Stimulated activated naive B cell treated with anti-CD40 and anti-IgM and Interleukin-4, amounts not matched to agents 10 μg/mL and 1 μg/mL and 100 μg/mL, for 72 hours (primary cell): ENCODE measurements at regions not wholly inside any gene's neighbourhood (a gene's known extent, or its start where the extent isn't known, plus 50 kb on each side); places are given as distances from the start of the nearest gene placed in this dataset.

Experiments used
- ATAC-seq, 2 donors: fragments of 150-1000 bp; cut with Tn5 transposase; replicated peaks; 2 replicates each; pipeline ENCODE4 v1.10.0; 2021; ENCODE audit warnings: moderate library complexity in 1 of 2
- DNase-seq: peaks from one replicate; pipeline ENCODE4 v3.0.0; 2021
- H3K27ac Mint-ChIP-seq: one replicate; pipeline ENCODE4 v1.8.0; 2022; ENCODE audit warnings: mild to moderate bottlenecking, mixed read lengths
- H3K27me3 Mint-ChIP-seq, 2 donors: one replicate each; pipeline ENCODE4 v1.8.0; 2022; ENCODE audit warnings: mixed read lengths in 2 of 2
- H3K36me3 Mint-ChIP-seq, 2 donors: one replicate each; pipeline ENCODE4 v1.8.0; 2022; ENCODE audit warnings: mixed read lengths in 2 of 2, mild to moderate bottlenecking in 1 of 2
- H3K4me1 Mint-ChIP-seq, 2 donors: one replicate each; pipeline ENCODE4 v1.8.0; 2022; ENCODE audit warnings: mixed read lengths in 2 of 2, mild to moderate bottlenecking in 1 of 2
- H3K4me3 Mint-ChIP-seq, 2 donors: one replicate each; pipeline ENCODE4 v1.8.0; 2022; ENCODE audit warnings: mild to moderate bottlenecking in 2 of 2, mixed read lengths in 2 of 2, moderate library complexity in 1 of 2
- H3K9me3 Mint-ChIP-seq, 2 donors: one replicate each; pipeline ENCODE4 v1.8.0; 2022; ENCODE audit warnings: mixed read lengths in 2 of 2, mild to moderate bottlenecking in 1 of 2

DNA sequence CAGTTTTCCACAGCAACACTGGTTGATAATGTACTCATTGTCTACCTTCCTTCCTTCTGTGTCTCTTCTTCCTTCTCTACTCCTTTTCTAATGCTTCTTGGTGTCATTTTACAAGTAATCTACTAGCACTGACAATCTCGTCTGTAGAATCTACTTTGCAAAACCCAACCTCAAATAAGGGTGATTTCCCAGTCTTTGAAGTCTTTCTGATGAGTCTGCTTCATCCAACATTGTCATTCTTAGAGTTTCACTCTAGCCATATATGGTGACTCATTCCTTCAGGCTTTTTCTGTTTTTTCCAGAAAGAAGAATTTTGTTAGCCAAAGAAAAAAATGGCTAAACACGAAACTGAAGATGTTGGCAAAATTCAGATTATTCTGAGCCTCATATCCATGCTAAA, 288.7 kb downstream of the MBD2 start:
- DNase-seq = no peak
- no peaks in the 10 kb centered on the region for H3K4me1 Mint-ChIP-seq

DNA sequence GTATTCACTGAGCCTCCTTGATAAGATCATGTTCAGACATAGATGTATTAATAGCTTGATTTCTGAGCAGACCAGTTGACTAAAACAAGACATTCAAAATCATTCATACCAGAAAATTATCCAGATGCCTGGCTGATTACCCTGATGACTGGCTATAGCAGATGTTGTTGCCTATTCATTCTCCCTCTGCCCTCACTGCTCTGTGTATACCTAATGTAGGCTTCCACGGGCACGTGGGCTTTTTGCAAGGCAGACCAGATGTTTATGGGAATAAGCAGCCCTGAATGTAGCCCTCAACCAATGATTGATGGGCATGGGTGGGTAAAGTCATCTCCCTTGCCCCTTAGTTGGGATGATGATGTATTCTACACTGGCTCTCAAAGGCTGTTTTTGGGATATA, 289.1 kb downstream of the MBD2 start:
- Mint-ChIP-seq H3K36me3 (no peaks in the 10 kb centered on the region), H3K27ac (no peak overlapping the region), H3K4me3 (no peak overlapping the region), H3K9me3 (peaks cover 0 to 2% of the 10 kb centered on the region in 2 donors), H3K4me1 (no peaks in the 10 kb centered on the region), H3K27me3 (no peaks in the 10 kb centered on the region)
- ATAC-seq (no peak), DNase-seq (no peak)

More for the DNA sequence above, 288.7 kb downstream of the MBD2 start:
- no peaks in the 10 kb centered on the region for H3K36me3 Mint-ChIP-seq
- H3K27me3 Mint-ChIP-seq = no peaks in the 10 kb centered on the region
- ATAC-seq = no peak
- H3K27ac Mint-ChIP-seq = no peak overlapping the region
- H3K4me3 Mint-ChIP-seq = no peak overlapping the region
- H3K9me3 Mint-ChIP-seq = peaks cover 0 to under 1% of the 10 kb centered on the region in 2 donors

DNA sequence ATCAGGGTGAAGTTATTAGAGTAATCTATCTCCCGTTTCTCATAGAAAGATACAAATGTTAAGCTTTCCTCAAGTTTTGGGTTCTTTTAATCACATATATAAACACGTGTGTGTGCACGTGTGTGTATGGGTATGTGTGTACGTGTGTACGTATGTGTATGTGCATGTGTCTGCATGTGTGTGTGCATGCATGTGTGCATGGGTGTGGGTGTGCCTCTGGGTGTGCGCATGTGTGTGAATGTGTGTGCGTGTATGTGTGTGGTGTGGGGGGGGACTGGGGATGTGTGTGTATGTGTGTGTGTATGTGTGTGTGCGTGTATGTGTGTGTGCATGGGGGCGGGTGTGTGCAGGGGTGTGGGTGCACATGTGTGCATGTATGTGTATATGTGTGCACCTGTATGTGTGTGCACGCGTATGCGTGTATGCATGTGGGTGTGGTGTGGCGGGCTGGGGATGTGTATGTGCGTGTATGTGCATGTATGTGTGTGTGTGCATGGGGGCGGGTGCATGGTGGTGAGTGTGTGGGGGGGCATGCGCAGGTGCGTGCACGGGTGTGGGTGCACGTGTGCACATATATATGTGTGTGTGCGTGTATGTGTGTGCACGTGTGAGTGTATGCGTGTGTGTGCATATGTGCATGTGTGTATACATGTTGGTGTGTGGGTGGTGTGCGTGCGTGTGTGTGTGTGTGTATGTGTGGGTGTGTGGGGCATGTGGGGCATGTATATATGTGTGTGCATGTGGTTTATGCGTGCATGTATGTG, 304.0 kb downstream of the MBD2 start:
- H3K4me3 Mint-ChIP-seq = no peak overlapping the region
- ATAC-seq (no peak), DNase-seq (no peak)
- H3K4me1 Mint-ChIP-seq = no peaks in the 10 kb centered on the region
- H3K9me3 Mint-ChIP-seq = peaks cover 0 to 6% of the 10 kb centered on the region in 2 donors
- no peak overlapping the region for H3K27ac Mint-ChIP-seq
- peaks cover 11 to 17% of the 10 kb centered on the region in 2 donors for H3K27me3 Mint-ChIP-seq
- no peaks in the 10 kb centered on the region for H3K36me3 Mint-ChIP-seq

GRCh38 chr18:53918091-53918490, 306.4 kb downstream of the MBD2 start:
- DNase-seq = no peak
- ATAC-seq = no peak
- Mint-ChIP-seq H3K9me3 (peaks cover 0 to 6% of the 10 kb centered on the region in 2 donors), H3K27me3 (peaks cover 11 to 23% of the 10 kb centered on the region in 2 donors), H3K36me3 (no peaks in the 10 kb centered on the region), H3K4me3 (no peak overlapping the region), H3K27ac (no peak overlapping the region), H3K4me1 (no peaks in the 10 kb centered on the region)

GRCh38 chr18:53911200-53911599, 313.3 kb downstream of the MBD2 start:
- H3K4me1 Mint-ChIP-seq = no peaks in the 10 kb centered on the region
- H3K27ac Mint-ChIP-seq = no peak overlapping the region
- H3K4me3 Mint-ChIP-seq = no peak overlapping the region
- DNase-seq (no peak), ATAC-seq (no peak)
- H3K9me3 Mint-ChIP-seq = no peaks in the 10 kb centered on the region
- no peaks in the 10 kb centered on the region for H3K36me3 Mint-ChIP-seq
- H3K27me3 Mint-ChIP-seq = peaks cover 0 to 6% of the 10 kb centered on the region in 2 donors

DNA sequence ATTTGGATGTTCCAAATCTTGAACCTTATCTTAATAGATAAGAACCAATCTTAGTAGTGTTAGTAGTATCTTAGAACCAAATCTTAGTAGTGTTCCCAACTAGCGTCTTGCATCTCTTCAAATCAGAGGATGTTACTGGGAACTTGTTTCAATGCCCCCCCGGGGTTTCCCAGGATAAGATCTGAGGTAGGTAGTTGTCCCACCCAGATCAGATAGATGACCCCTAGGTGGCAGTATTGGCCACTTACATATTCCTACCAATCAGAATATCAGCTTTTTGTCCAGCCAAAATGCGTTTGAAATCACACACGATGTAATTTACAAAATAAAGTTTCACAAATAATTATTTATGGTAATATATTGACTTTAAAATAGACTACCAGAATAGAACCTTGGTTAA, 314.8 kb downstream of the MBD2 start:
- Mint-ChIP-seq H3K4me3 (no peak overlapping the region), H3K36me3 (no peaks in the 10 kb centered on the region), H3K27ac (no peak overlapping the region), H3K27me3 (peaks cover 0 to 13% of the 10 kb centered on the region in 2 donors), H3K4me1 (no peaks in the 10 kb centered on the region), H3K9me3 (no peaks in the 10 kb centered on the region)
- peak; percentile 29 to 31 for ATAC-seq
- no peak for DNase-seq

DNA sequence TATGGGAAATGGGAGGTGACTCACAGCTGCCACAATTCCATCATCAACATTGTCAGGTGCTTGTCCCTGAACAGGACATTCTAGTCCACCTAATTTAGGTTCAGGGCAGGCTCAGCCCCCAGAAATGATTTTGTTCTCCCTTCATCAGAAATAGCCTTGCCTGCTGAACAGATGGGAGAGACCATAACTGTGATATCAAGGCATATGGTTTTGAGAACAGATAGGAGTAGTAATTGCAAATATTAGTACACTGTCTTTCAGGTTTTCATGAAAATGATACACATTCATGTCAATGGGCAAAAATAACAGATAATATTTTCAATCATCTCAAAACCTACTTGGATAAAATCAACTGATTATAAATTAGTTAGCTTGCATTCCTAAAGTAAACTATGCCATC, 316.5 kb downstream of the MBD2 start:
- no peaks in the 10 kb centered on the region for H3K4me1 Mint-ChIP-seq
- DNase-seq (no peak), ATAC-seq (no peak)
- no peak overlapping the region for H3K4me3 Mint-ChIP-seq
- H3K27me3 Mint-ChIP-seq = peaks cover 0 to 15% of the 10 kb centered on the region in 2 donors
- no peak overlapping the region for H3K27ac Mint-ChIP-seq
- H3K36me3 Mint-ChIP-seq = no peaks in the 10 kb centered on the region
- H3K9me3 Mint-ChIP-seq = no peaks in the 10 kb centered on the region

GRCh38 chr18:53906681-53907080, 317.8 kb downstream of the MBD2 start:
- no peak overlapping the region for H3K4me3 Mint-ChIP-seq
- DNase-seq (no peak), ATAC-seq (no peak)
- no peaks in the 10 kb centered on the region for H3K4me1 Mint-ChIP-seq
- H3K27me3 Mint-ChIP-seq = peaks cover 0 to 15% of the 10 kb centered on the region in 2 donors
- H3K9me3 Mint-ChIP-seq = no peaks in the 10 kb centered on the region
- no peaks in the 10 kb centered on the region for H3K36me3 Mint-ChIP-seq
- H3K27ac Mint-ChIP-seq = no peak overlapping the region

GRCh38 chr18:53894675-53895442, 329.6 kb downstream of the MBD2 start:
- Mint-ChIP-seq H3K27me3 (peaks cover 0 to 4% of the 10 kb centered on the region in 2 donors), H3K9me3 (peaks cover 0 to 1% of the 10 kb centered on the region in 2 donors), H3K36me3 (no peaks in the 10 kb centered on the region), H3K4me3 (no peak overlapping the region), H3K27ac (no peak overlapping the region), H3K4me1 (no peaks in the 10 kb centered on the region)
- no peak for ATAC-seq
- no peak for DNase-seq

DNA sequence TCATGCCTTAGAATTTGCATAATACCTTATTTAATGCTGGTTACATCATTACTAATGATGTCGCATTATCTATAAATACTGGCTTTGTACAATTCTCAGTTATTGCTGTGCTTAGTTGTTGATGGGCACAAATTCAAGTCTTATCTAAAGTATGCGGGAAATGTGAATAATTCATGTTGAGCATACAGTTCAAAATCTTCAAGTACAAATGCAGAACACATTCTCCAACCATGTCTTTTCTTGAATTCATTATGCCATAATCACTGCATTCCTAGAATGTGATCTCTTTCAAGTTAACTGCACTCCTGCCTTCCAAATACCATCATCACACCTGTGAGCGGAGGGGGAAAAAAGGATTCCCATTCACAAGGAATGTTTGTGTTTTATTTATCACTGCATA, 337.0 kb downstream of the MBD2 start:
- H3K27me3 Mint-ChIP-seq = peaks cover 4 to 8% of the 10 kb centered on the region in 2 donors
- no peaks in the 10 kb centered on the region for H3K36me3 Mint-ChIP-seq
- H3K4me3 Mint-ChIP-seq = no peak overlapping the region
- no peaks in the 10 kb centered on the region for H3K4me1 Mint-ChIP-seq
- ATAC-seq = no peak
- H3K27ac Mint-ChIP-seq = no peak overlapping the region
- DNase-seq = no peak
- H3K9me3 Mint-ChIP-seq = no peaks in the 10 kb centered on the region

DNA sequence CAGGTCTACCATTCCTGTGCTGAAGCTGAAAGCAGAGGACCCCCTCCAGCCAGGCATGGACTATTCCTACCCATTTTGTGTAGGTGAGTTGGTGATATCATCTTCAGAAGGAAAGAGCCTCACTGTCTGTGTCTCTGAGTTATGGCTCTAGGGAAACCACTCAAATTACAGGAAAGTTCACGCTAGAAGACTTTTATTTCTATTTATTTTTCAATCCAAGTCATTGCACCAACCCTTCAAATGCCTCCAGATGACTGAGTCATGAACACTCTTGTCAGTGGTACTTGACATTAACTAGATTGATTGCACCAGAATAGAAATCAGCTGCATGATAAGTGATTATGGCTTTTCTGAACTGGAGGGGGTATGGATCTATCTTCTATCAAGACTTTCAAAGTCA, 338.4 kb downstream of the MBD2 start:
- Mint-ChIP-seq H3K4me1 (no peaks in the 10 kb centered on the region), H3K36me3 (no peaks in the 10 kb centered on the region), H3K9me3 (no peaks in the 10 kb centered on the region), H3K27me3 (peaks cover 5 to 8% of the 10 kb centered on the region in 2 donors), H3K4me3 (no peak overlapping the region), H3K27ac (no peak overlapping the region)
- no peak for ATAC-seq
- DNase-seq = no peak

GRCh38 chr18:53883771-53884170, 340.7 kb downstream of the MBD2 start:
- no peaks in the 10 kb centered on the region for H3K4me1 Mint-ChIP-seq
- H3K4me3 Mint-ChIP-seq = no peak overlapping the region
- no peak for DNase-seq
- H3K36me3 Mint-ChIP-seq = no peaks in the 10 kb centered on the region
- no peak overlapping the region for H3K27ac Mint-ChIP-seq
- H3K27me3 Mint-ChIP-seq = peaks cover 5 to 8% of the 10 kb centered on the region in 2 donors
- peaks cover 0 to 3% of the 10 kb centered on the region in 2 donors for H3K9me3 Mint-ChIP-seq
- no peak for ATAC-seq

GRCh38 chr18:53874103-53874502, 350.4 kb downstream of the MBD2 start:
- H3K9me3 Mint-ChIP-seq = peaks cover 0 to 7% of the 10 kb centered on the region in 2 donors
- H3K4me3 Mint-ChIP-seq = no peak overlapping the region
- DNase-seq (no peak), ATAC-seq (no peak)
- H3K4me1 Mint-ChIP-seq = no peaks in the 10 kb centered on the region
- no peaks in the 10 kb centered on the region for H3K36me3 Mint-ChIP-seq
- no peaks in the 10 kb centered on the region for H3K27me3 Mint-ChIP-seq
- no peak overlapping the region for H3K27ac Mint-ChIP-seq

DNA sequence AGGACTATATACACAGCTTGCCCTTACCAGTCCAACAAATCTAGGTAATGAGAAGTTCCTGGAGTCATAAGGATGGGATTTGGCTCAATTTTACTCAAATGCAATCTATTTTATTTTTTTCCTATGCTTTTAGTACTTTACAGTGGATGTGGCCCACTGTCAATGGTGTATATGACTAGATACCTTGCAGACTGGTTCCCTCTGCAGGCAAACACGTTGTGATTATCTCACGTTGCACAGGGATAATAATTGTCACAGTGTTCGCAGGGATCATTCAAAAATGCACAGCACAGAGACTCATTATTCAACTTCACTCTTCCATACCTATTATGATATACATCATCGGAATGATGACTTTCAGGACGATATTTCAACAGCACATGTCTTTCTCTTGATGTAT, 359.7 kb downstream of the MBD2 start:
- Mint-ChIP-seq H3K27me3 (no peaks in the 10 kb centered on the region), H3K27ac (no peak overlapping the region), H3K36me3 (no peaks in the 10 kb centered on the region), H3K9me3 (no peaks in the 10 kb centered on the region), H3K4me1 (no peaks in the 10 kb centered on the region), H3K4me3 (no peak overlapping the region)
- ATAC-seq = no peak
- DNase-seq = no peak

- Mint-ChIP-seq H3K9me3 (no peaks in the 10 kb centered on the region), H3K36me3 (no peaks in the 10 kb centered on the region), H3K27ac (no peak overlapping the region), H3K27me3 (no peaks in the 10 kb centered on the region), H3K4me1 (no peaks in the 10 kb centered on the region), H3K4me3 (no peak overlapping the region)
- ATAC-seq (no peak), DNase-seq (no peak)
These were observed 361.5 kb downstream of the MBD2 start for GRCh38 chr18:53862921-53863320.
